Colonic mucosa (tissue), 4 donors: ENCODE measurements at regions not wholly inside any gene's neighbourhood (a gene's known extent, or its start where the extent isn't known, plus 50 kb on each side); places are given as distances from the start of the nearest gene placed in this dataset.

Experiments used
- DNase-seq: peaks from one replicate; pipeline ENCODE4 v3.0.0-alpha.2; 2020
- H3K27ac ChIP-seq: fragments of 200-600 bp; one replicate; pipeline ENCODE4 v1.8.0; 2021
- H3K27me3 ChIP-seq: fragments of 200-600 bp; one replicate; pipeline ENCODE4 v1.8.0; 2021
- H3K36me3 ChIP-seq: fragments of 200-600 bp; one replicate; pipeline ENCODE4 v1.8.0; 2021
- H3K4me1 ChIP-seq: fragments of 200-600 bp; one replicate; pipeline ENCODE4 v1.8.0; 2021; ENCODE audit warnings: mild to moderate bottlenecking
- H3K4me3 ChIP-seq: fragments of 200-600 bp; one replicate; pipeline ENCODE4 v1.8.0; 2021
- H3K9ac ChIP-seq, 2 donors: one replicate each; pipeline ENCODE4 v1.7.0; 2013; ENCODE audit warnings: control low read depth in 2 of 2, low read depth in 2 of 2, low read length in 2 of 2
- H3K9me3 ChIP-seq: fragments of 200-600 bp; one replicate; pipeline ENCODE4 v1.8.0; 2021
- intact Hi-C: fragments of 100-400 bp; cut with DNase I; formaldehyde crosslinking; loops from one replicate; pipeline ENCODE4 v1.14.1; 2022
- TF ChIP-seq, protein P1 (sequence below): fragments of 200-600 bp; IDR thresholded peaks from one replicate; pipeline ENCODE4 v1.8.0; 2022; ENCODE audit warnings: antibody characterized with exemption, mild to moderate bottlenecking
- donor health status: healthy.
- donor health status: DM: no; HTN: no; CAD: no.
- donor health status: DM: no; HTN: no; CAD: no.

DNA sequence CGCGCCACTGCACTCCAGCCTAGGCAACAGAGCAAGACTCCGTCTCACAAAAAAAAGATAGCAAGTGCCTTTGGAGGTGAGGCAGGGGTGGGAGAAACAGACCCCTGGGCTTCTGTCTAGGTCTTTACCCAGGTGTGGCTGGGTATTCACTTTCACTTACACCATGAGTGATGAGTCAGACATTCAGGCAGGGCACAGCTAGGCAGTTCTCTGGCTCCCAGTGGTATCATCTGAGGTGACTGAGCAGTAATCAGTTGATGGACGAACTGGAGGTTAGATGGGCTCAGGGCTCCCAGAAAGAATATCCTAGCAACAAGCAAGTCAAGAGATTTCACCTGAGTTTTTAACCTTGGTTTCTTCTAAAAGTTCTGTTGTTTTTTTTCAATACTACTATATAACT, 107.0 kb upstream of the RAB6C start:
- Histone ChIP-seq H3K4me1 (peaks cover 4% of the 10 kb centered on the region), H3K9ac (no peak overlapping the region), H3K9me3 (no peaks in the 10 kb centered on the region), H3K4me3 (no peak overlapping the region), H3K36me3 (no peaks in the 10 kb centered on the region), H3K27me3 (no peaks in the 10 kb centered on the region), H3K27ac (no peak overlapping the region)
- intact Hi-C loops = no loop called here
- no peak for DNase-seq
- TF ChIP-seq, protein P1, sequence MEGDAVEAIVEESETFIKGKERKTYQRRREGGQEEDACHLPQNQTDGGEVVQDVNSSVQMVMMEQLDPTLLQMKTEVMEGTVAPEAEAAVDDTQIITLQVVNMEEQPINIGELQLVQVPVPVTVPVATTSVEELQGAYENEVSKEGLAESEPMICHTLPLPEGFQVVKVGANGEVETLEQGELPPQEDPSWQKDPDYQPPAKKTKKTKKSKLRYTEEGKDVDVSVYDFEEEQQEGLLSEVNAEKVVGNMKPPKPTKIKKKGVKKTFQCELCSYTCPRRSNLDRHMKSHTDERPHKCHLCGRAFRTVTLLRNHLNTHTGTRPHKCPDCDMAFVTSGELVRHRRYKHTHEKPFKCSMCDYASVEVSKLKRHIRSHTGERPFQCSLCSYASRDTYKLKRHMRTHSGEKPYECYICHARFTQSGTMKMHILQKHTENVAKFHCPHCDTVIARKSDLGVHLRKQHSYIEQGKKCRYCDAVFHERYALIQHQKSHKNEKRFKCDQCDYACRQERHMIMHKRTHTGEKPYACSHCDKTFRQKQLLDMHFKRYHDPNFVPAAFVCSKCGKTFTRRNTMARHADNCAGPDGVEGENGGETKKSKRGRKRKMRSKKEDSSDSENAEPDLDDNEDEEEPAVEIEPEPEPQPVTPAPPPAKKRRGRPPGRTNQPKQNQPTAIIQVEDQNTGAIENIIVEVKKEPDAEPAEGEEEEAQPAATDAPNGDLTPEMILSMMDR = no peak

DNA sequence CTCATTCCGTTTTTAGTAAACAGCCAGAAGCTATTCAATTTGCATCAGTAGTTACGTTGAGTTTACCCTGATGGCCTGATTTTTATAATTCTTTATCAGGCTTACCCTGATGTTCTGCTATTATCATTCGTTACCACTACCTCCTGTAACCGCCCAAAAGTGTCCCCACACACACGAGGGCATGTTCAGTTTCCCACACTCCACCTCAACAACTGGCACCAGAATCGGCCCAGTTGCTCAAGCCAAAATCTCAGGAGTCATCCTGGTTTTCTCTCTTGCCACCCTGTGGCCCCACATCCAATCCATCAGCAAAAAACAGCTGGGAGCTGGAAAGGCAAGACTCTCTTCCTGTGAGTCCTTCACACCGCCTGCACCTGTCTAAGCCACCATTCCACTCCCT, 102.9 kb upstream of the RAB6C start:
- peak overlapping the region; percentile 57 for H3K4me3 ChIP-seq
- peaks cover 4% of the 10 kb centered on the region for H3K4me1 ChIP-seq
- TF ChIP-seq, protein P1 = no peak
- intact Hi-C loops = no loop called here
- no peak overlapping the region for H3K27ac ChIP-seq
- no peaks in the 10 kb centered on the region for H3K27me3 ChIP-seq
- no peak for DNase-seq
- no peaks in the 10 kb centered on the region for H3K36me3 ChIP-seq
- peak overlapping the region in 1 of 2 donors; percentile 67 for H3K9ac ChIP-seq
- no peaks in the 10 kb centered on the region for H3K9me3 ChIP-seq

DNA sequence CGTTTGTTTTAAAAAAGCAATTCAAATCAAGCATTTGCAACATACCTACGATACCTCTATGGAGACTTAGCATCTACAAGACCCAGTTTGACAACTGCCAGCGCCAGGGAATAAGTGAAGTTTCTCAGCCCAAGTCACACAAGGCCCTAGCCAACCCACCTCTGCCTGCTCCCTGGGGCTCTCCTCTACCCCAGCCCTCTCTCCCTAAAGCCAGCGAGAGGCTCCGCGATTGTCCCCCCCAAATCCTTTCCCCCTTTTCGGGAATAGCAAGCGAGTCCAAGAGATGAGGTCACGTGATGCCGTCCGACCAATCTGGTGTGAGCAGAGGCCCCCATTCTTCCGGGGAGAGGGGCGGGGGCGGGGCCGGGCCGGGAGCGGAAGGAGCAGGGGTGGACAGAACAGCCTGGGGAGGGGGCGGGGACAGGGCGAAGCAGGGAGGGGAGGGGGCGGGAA, 102.2 kb upstream of the RAB6C start:
- peak overlapping the region; percentile 69 for H3K27ac ChIP-seq
- no peaks in the 10 kb centered on the region for H3K9me3 ChIP-seq
- peak; percentile 94 for DNase-seq
- intact Hi-C loops = no loop called here
- no peaks in the 10 kb centered on the region for H3K27me3 ChIP-seq
- peaks cover 4% of the 10 kb centered on the region for H3K4me1 ChIP-seq
- peak overlapping the region; percentile 57 for H3K4me3 ChIP-seq
- H3K9ac ChIP-seq = peak overlapping the region; percentile 67 to 76
- TF ChIP-seq, protein P1 = no peak
- no peaks in the 10 kb centered on the region for H3K36me3 ChIP-seq

DNA sequence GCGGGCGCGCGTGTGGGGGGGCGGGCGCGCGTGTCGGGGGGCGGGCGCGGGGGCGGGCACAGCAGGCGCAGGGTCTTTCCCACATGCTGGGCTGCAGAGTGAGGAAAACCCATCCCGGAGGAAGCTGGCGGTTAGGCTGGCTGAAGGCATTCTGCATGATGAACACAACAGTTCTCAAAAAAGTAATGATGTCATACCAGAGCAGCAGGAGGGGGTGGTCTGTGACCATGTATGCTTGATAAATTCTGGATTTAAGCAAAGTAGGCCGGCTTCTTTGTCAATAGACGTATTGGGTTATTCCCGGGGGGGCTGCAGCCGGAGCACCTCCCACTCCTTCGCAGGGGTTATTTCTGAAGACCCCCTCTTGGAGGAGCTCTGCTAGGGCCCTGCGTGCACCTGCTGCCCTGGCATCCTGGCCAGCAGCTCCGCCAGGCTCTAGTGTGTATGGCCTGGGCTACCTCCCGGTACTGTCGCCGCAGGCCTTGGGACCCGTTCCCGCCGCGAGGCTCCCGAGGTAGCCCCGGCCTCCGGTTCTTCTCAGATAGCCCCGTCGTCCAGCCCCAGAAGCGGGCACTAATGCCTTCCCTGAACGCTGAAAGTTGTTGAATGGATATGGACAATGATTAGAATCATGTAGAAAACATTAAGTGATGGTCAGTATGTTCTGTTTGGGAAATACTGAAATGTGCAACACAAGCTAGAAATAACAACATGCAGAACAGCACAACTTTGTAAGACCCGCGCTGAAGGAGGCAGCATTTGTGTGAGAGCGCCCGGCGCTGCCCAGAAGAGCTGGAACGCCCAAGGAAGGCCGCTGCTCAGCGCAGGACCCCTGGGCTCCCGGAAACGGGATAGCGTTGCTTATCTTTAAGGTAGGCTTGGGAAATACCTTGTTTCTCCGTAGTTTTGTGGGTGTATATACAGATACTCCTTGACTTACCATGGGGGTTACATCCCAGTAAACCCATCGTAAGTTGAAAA, 101.4 kb upstream of the RAB6C start:
- Histone ChIP-seq H3K36me3 (no peaks in the 10 kb centered on the region), H3K9ac (peak overlapping the region in 1 of 2 donors; percentile 15), H3K27me3 (no peaks in the 10 kb centered on the region), H3K27ac (no peak overlapping the region), H3K4me3 (peak overlapping the region; percentile 26), H3K9me3 (no peaks in the 10 kb centered on the region), H3K4me1 (peaks cover 4% of the 10 kb centered on the region)
- intact Hi-C loops = no loop called here
- TF ChIP-seq, protein P1 = no peak
- peak; percentile 22 for DNase-seq

DNA sequence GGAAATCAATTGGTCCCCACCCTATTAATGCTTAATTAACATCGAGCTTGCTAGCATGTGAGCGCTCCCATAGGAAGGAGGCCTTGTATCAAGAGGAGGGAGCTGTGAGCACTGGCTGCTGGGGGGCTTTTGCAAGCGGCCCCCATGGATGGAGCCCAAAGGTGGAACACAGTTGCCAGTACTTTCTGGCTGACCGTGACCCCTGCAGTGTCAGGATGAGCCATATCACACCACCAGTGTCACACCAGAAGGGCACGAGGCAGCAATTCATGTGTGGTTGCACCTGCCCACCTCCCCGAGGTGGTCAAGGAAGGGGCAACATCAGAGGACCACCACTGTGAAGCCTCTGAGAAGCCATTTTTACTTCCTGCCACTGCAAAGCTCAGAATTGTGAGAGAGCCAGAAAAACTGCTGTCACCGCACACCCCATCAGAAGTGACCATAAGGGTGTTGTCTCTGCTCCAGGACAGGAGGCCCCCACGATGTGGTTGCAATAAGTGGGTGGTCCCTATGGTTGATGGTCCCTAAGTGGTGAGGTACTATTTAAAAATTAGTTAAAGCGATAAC, 99.8 kb upstream of the RAB6C start:
- H3K4me1 ChIP-seq = peaks cover 4% of the 10 kb centered on the region
- H3K4me3 ChIP-seq = no peak overlapping the region
- TF ChIP-seq, protein P1 = no peak
- H3K9ac ChIP-seq = no peak overlapping the region
- H3K27ac ChIP-seq = no peak overlapping the region
- H3K36me3 ChIP-seq = no peaks in the 10 kb centered on the region
- no peaks in the 10 kb centered on the region for H3K9me3 ChIP-seq
- no peak for DNase-seq
- H3K27me3 ChIP-seq = no peaks in the 10 kb centered on the region
- intact Hi-C loops = no loop called here
